ENCODE measurements at regions not wholly inside any gene's neighbourhood (a gene's known extent, or its start where the extent isn't known, plus 50 kb on each side); places are given as distances from the start of the nearest gene placed in this dataset.

DNA sequence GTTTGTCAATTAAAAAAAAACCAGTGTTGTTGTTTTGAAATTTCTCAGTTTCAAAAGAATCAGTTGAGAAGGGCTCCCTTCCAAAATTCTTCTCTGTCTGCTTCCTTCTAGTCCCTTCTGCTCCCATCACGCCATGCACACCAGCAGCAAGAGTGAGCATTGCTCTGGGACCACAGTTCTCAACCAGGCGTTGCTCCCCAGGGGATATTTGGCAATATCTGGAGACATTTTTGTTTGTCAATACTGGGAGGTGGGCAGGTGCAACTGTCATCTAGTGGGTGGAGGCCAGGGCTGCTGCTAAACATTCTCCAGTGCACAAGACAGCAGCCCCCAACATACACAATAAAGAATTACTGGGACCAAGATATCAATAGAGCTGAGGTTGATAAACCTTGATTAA lies 74.8 kb upstream of the EGFL6 start (continued):
- TF ChIP-seq, protein P1, sequence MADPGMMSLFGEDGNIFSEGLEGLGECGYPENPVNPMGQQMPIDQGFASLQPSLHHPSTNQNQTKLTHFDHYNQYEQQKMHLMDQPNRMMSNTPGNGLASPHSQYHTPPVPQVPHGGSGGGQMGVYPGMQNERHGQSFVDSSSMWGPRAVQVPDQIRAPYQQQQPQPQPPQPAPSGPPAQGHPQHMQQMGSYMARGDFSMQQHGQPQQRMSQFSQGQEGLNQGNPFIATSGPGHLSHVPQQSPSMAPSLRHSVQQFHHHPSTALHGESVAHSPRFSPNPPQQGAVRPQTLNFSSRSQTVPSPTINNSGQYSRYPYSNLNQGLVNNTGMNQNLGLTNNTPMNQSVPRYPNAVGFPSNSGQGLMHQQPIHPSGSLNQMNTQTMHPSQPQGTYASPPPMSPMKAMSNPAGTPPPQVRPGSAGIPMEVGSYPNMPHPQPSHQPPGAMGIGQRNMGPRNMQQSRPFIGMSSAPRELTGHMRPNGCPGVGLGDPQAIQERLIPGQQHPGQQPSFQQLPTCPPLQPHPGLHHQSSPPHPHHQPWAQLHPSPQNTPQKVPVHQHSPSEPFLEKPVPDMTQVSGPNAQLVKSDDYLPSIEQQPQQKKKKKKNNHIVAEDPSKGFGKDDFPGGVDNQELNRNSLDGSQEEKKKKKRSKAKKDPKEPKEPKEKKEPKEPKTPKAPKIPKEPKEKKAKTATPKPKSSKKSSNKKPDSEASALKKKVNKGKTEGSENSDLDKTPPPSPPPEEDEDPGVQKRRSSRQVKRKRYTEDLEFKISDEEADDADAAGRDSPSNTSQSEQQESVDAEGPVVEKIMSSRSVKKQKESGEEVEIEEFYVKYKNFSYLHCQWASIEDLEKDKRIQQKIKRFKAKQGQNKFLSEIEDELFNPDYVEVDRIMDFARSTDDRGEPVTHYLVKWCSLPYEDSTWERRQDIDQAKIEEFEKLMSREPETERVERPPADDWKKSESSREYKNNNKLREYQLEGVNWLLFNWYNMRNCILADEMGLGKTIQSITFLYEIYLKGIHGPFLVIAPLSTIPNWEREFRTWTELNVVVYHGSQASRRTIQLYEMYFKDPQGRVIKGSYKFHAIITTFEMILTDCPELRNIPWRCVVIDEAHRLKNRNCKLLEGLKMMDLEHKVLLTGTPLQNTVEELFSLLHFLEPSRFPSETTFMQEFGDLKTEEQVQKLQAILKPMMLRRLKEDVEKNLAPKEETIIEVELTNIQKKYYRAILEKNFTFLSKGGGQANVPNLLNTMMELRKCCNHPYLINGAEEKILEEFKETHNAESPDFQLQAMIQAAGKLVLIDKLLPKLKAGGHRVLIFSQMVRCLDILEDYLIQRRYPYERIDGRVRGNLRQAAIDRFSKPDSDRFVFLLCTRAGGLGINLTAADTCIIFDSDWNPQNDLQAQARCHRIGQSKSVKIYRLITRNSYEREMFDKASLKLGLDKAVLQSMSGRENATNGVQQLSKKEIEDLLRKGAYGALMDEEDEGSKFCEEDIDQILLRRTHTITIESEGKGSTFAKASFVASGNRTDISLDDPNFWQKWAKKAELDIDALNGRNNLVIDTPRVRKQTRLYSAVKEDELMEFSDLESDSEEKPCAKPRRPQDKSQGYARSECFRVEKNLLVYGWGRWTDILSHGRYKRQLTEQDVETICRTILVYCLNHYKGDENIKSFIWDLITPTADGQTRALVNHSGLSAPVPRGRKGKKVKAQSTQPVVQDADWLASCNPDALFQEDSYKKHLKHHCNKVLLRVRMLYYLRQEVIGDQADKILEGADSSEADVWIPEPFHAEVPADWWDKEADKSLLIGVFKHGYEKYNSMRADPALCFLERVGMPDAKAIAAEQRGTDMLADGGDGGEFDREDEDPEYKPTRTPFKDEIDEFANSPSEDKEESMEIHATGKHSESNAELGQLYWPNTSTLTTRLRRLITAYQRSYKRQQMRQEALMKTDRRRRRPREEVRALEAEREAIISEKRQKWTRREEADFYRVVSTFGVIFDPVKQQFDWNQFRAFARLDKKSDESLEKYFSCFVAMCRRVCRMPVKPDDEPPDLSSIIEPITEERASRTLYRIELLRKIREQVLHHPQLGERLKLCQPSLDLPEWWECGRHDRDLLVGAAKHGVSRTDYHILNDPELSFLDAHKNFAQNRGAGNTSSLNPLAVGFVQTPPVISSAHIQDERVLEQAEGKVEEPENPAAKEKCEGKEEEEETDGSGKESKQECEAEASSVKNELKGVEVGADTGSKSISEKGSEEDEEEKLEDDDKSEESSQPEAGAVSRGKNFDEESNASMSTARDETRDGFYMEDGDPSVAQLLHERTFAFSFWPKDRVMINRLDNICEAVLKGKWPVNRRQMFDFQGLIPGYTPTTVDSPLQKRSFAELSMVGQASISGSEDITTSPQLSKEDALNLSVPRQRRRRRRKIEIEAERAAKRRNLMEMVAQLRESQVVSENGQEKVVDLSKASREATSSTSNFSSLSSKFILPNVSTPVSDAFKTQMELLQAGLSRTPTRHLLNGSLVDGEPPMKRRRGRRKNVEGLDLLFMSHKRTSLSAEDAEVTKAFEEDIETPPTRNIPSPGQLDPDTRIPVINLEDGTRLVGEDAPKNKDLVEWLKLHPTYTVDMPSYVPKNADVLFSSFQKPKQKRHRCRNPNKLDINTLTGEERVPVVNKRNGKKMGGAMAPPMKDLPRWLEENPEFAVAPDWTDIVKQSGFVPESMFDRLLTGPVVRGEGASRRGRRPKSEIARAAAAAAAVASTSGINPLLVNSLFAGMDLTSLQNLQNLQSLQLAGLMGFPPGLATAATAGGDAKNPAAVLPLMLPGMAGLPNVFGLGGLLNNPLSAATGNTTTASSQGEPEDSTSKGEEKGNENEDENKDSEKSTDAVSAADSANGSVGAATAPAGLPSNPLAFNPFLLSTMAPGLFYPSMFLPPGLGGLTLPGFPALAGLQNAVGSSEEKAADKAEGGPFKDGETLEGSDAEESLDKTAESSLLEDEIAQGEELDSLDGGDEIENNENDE (IDR thresholded peaks at IDR 0.05; ENCODE audit: insufficient replicate concordance, low read length), result no peak

Data from H1 (cell line).